ENCODE measurements at regions not wholly inside any gene's neighbourhood (a gene's known extent, or its start where the extent isn't known, plus 50 kb on each side); places are given as distances from the start of the nearest gene placed in this dataset.
"Not testable (repeated sequence)": the region's sequence is repeated elsewhere in the genome, so short reads cannot be mapped to it uniquely, and the experiment has no call there.

GRCh38 chr9:94420098-94420497 lies 91.7 kb upstream of the NUTM2F start:
- not testable (repeated sequence) for TF ChIP-seq CTCF, POLR2A (IDR thresholded peaks at IDR 0.05)
